Coronary artery (tissue), 2 donors: ENCODE measurements at regions not wholly inside any gene's neighbourhood (a gene's known extent, or its start where the extent isn't known, plus 50 kb on each side); places are given as distances from the start of the nearest gene placed in this dataset.

Experiments used
- DNase-seq: peaks from one replicate; pipeline ENCODE4 v3.0.0-alpha.2; 2017; ENCODE audit warnings: low spot score
- H3K27ac ChIP-seq, 2 donors: fragments of 200-600 bp; sonication (generic); one replicate each; pipeline ENCODE4 v1.5.1; 2016 to 2019
- H3K4me3 ChIP-seq: fragments of 200-600 bp; sonication (generic); 2 replicates; pipeline ENCODE4 v1.5.1; 2016; ENCODE audit warnings: mild to moderate bottlenecking, moderate library complexity
- TF ChIP-seq, protein P1 (sequence below): fragments of 200-600 bp; sonication (generic); IDR thresholded peaks from one replicate; pipeline ENCODE4 v1.5.1; 2019; ENCODE audit warnings: antibody characterized with exemption

DNA sequence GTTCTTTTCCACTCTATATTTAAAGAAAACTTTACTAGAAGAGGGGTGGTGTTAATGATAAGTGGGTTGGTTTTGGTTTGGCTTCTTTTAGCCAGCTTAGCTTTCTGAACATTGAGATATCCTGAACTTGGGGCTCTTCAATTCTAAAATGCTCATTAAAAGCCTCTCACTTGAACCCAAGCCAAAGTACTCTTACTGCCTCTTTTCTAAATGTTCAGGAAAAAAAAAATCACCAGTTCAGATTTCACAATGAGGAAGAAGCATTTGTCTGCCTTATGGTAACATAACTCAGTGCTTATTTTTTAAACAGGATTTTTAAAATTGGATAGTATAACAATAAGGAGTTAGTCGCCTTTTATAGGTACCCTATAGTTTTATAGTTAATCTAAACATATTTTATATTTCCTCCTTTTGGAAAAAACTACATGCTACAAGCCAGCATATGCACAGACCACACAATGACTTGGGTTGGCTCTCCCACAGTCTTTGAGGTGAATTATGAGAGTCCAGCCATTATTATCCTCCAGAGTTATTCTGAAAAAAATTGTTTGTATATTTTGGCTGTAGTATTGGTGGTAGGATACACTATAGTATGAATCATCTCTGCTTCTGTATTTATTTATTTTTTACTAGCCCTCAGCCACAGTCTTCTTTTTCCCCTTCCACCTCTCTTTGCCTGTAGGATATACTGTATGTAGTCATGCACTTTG lies 195.5 kb upstream of the TMPO start:
- Histone ChIP-seq H3K27ac (no peak overlapping the region), H3K4me3 (no peak overlapping the region)
- DNase-seq, result no peak
- TF ChIP-seq, protein P1, sequence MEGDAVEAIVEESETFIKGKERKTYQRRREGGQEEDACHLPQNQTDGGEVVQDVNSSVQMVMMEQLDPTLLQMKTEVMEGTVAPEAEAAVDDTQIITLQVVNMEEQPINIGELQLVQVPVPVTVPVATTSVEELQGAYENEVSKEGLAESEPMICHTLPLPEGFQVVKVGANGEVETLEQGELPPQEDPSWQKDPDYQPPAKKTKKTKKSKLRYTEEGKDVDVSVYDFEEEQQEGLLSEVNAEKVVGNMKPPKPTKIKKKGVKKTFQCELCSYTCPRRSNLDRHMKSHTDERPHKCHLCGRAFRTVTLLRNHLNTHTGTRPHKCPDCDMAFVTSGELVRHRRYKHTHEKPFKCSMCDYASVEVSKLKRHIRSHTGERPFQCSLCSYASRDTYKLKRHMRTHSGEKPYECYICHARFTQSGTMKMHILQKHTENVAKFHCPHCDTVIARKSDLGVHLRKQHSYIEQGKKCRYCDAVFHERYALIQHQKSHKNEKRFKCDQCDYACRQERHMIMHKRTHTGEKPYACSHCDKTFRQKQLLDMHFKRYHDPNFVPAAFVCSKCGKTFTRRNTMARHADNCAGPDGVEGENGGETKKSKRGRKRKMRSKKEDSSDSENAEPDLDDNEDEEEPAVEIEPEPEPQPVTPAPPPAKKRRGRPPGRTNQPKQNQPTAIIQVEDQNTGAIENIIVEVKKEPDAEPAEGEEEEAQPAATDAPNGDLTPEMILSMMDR, result no peak

DNA sequence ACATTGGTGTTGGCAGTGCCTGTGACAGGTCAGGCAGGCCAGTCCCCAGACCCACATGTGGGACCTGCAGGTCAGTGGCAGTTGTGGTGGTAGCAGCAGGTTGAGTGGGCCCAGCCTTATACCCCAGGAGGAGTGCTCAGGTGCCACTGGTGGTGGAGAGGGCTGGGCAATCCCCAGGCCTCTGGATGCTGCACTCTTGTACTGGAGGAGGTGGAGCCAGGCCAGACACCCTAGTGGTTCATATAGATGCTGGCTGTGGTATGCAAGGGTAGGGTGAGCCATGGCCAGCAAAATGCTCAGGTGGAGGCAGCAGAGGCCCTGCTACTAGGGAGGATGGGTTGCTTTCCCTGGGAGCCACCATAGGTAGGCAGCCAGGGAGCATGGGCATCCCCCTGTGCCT lies 190.4 kb upstream of the TMPO start:
- TF ChIP-seq, protein P1, result no peak
- H3K4me3 ChIP-seq, result no peak overlapping the region
- no peak overlapping the region for H3K27ac ChIP-seq
- no peak for DNase-seq

DNA sequence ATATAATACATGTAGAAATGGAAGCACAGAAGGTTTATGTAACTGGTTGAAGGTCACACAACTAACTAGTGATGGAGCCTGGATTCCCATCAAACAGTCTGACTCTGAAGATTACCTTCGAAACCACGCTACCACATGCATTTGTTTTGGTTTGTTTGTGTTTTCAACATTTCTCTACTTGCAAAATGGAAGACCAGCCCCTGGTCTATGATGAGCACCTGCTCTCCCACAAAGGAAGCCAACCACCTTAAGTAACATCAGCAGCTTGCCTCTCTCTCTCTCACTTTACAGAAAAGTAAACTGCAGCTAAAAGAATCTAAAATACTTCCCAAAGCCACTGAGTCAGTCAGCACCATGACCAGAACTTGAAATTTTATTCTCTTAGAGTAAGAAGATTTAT lies 186.9 kb upstream of the TMPO start:
- H3K27ac ChIP-seq, result no peak overlapping the region
- TF ChIP-seq, protein P1, result no peak
- no peak for DNase-seq
- H3K4me3 ChIP-seq, result no peak overlapping the region

DNA sequence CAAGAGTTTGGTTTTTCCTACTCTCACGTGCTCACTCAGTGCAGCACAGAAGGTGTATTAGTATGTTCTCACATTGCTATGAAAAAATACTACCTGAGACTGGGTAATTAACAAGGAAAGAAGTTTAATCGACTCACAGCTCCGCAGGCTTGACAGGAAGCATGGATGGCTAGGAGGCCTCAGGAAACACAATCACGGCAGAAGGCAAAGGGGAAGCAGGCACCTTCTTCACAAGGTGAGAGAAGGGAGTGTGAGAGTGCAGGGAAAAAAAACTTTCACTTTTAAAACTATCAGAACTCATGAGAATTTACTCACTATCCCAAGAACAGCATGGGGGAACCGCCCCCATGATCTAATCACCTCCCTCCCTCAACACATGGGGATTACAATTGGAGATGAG lies 185.8 kb upstream of the TMPO start:
- DNase-seq, result no peak
- H3K27ac ChIP-seq, result no peak overlapping the region
- TF ChIP-seq, protein P1, result no peak
- no peak overlapping the region for H3K4me3 ChIP-seq

DNA sequence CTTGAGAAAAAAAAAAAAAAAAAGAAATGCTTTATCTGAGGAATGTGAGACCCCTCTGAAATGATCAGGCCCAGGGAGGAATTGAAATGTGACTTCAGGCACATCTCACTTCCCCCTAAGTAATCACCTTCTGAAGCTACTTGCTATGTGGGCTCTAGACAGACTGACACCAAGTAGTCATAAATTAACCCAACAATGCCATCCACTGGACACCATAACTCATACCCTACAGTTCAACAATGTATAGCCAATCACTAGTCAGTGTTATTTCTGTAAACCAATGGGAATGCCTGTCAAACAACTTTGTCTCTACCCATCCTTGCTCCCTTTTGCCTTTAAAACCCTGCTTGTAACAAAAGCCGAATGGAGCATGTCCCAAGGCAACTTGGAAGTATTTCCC lies 182.7 kb upstream of the TMPO start:
- TF ChIP-seq, protein P1, result no peak
- H3K27ac ChIP-seq, result no peak overlapping the region
- DNase-seq, result no peak

DNA sequence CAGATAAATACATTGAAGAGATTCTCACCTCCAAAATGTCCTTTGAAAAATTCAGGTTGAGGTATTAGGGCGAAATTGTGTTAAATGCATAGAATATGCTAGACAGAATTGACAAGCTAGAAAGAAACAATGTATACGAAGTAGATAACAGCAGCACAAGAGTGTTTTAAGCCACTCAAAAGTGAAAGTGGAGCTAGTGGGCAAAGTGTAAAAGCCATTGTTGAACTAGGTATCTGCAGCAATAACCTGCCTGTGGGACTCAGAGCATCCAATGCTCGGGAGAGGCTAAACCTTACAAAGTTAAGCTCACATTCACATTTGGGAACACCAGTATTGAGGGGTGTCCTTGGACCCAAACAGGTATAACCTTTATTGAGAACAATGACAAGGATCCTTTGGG lies 180.6 kb upstream of the TMPO start:
- no peak for DNase-seq
- TF ChIP-seq, protein P1, result no peak
- H3K4me3 ChIP-seq, result no peak overlapping the region

More for the DNA sequence above, 182.7 kb upstream of the TMPO start:
- H3K4me3 ChIP-seq, result no peak overlapping the region

DNA sequence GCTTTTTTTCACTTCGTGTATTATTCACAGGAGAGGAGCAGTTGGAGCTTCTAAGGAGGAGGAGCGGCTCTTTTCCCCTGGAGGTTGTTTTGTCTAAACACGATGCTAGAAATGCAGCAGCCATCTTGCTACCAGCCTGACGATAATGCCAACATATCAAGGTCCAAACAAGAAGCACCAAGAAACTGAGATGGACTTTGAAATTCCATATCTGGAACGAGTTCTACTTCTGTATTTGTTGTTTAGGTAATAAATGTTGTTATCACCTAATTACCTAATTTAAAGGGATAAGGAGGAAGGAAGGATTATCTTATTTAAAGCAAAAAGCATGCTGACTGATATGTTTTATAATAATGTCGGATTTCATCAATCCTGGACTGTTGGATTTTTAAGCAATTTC lies 174.4 kb upstream of the TMPO start:
- DNase-seq, result no peak
- TF ChIP-seq, protein P1, result no peak
- Histone ChIP-seq H3K27ac (no peak overlapping the region), H3K4me3 (no peak overlapping the region)

More for the DNA sequence above, 180.6 kb upstream of the TMPO start:
- H3K27ac ChIP-seq, result no peak overlapping the region
